ENCODE measurements at regions not wholly inside any gene's neighbourhood (a gene's known extent, or its start where the extent isn't known, plus 50 kb on each side); places are given as distances from the start of the nearest gene placed in this dataset.
A peak's percentile ranks its signal among the peaks of the same experiment; 100 is the strongest.
"Not testable (repeated sequence)": the region's sequence is repeated elsewhere in the genome, so short reads cannot be mapped to it uniquely, and the experiment has no call there.

- DNase-seq: no peak
Measured at GRCh38 chr1:60791226-60791625, 291.1 kb upstream of the NFIA start.

DNA sequence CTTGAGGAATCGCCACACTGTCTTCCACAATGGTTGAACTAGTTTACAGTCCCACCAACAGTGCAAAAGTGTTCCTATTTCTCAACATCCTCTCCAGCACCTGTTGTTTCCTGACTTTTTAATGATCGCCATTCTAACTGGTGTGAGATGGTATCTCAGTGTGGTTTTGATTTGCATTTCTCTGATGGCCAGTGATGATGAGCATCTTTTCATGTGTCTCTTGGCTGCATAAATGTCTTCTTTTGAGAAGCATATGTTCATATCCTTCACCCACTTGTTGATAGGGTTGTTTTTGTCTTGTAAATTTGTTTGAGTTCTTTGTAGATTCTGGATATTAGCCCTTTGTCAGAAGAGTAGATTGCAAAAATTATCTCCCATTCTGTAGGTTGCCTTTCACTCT lies 309.3 kb upstream of the NFIA start:
- DNase-seq: not testable (repeated sequence)

DNA sequence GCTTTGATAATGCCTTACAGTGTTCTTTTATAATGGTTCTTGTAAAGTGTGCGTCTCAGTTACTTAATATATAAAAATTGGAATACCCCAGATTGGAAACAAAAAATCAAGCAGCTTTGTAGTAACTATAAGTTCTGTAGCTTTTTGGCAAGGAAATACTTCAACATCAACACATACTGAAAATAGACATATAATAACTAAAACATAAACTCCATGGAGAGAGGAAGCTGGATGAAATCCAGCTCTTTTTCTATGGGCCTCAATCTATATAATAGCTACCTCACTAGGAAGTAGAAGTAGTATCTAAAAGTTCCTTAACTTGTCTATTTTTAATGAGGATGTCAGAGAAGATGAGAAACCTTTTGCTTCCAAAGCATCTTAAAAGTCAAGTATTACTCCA lies 313.3 kb upstream of the NFIA start:
- DNase-seq: no peak

GRCh38 chr1:60765204-60765603 lies 317.2 kb upstream of the NFIA start:
- no peak for DNase-seq

- DNase-seq: no peak
Measured at GRCh38 chr1:60764489-60764888, 317.9 kb upstream of the NFIA start.

DNA sequence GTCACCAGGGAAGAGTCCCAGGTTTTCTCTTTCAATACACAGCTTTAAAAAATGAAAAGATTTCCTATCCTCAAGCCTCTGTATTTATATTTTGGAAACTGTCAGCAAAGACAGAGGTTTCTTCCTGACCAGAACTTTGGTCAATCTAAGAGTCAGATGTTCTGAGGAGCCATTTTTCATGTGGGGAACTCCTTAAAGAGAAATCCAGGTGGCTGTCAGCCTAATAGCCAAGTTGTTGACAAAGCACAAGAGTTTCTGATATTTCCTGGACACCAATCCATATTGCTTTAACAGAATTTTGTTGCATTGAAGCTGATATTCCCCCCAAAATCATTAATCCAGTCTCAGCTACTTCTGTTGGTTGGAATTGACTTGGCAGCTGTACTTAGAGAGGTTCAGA lies 318.6 kb upstream of the NFIA start:
- DNase-seq: no peak

- DNase-seq: no peak
Measured at GRCh38 chr1:60762911-60763310, 319.4 kb upstream of the NFIA start.

DNA sequence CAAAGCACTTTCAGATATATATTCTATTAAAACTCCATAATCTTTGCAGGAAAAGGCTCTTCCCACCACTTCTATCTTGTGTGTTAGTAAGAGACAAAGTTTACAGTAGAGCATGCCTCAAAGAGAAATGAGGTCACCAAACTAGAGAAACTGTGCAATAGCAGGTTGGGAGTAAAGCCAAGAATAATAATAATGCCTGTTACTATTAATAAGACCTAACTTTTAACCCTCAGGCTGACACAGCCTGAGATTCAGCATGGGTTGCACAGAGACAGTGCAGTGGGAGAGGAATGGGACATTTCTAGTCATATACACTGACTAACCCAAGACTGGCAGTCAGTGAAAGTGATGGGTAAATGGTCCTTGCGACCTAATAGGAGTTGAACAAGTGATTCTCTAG lies 320.2 kb upstream of the NFIA start:
- no peak for DNase-seq

- DNase-seq: no peak
Measured at GRCh38 chr1:60759291-60759690, 323.1 kb upstream of the NFIA start.

- no peak for DNase-seq
Measured at GRCh38 chr1:60757485-60757884, 324.9 kb upstream of the NFIA start.

- peak; percentile 80 for DNase-seq
Measured at GRCh38 chr1:60753036-60753900, 329.1 kb upstream of the NFIA start.

DNA sequence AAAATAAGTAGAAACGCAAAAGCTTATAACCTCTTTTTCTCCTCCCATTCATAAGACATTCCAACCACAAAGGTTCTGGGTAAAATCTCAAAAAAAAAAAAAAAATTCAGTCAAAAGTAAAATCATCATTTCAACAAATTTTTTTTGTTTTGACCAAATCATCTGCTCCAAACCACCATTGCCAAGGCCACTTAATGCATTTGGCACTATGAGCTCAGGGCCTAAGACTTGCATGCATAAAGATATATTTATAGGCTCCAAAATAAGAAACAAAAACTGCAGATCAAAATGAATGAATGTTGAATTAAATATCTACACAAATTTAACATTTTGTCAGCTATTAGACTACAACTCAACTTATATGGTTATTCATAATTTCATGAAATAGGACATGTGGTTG lies 331.1 kb upstream of the NFIA start:
- DNase-seq: no peak

- no peak for DNase-seq
Measured at GRCh38 chr1:60747353-60747752, 335.0 kb upstream of the NFIA start.

GRCh38 chr1:60746278-60746791 lies 336.0 kb upstream of the NFIA start:
- no peak for DNase-seq

DNA sequence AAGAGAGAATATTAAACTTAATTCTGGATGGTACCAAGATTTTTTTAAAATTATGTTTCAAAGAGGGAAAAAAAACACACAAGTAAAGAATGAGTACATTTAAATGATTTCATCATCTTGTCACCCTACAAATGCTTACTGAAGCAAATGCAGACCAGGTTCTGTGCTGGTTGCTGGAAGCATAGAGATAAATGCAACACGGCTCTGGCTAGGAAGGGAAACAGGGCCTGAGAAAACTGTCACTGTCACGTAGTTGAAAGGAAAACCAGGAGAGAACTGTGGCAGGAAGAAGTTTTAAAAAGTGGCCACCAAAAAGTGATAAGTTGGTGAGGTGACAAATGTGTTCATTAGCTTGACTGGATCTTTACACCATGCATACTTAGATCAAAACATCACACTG lies 336.9 kb upstream of the NFIA start:
- DNase-seq: no peak

- no peak for DNase-seq
Measured at GRCh38 chr1:60742339-60742738, 340.0 kb upstream of the NFIA start.

DNA sequence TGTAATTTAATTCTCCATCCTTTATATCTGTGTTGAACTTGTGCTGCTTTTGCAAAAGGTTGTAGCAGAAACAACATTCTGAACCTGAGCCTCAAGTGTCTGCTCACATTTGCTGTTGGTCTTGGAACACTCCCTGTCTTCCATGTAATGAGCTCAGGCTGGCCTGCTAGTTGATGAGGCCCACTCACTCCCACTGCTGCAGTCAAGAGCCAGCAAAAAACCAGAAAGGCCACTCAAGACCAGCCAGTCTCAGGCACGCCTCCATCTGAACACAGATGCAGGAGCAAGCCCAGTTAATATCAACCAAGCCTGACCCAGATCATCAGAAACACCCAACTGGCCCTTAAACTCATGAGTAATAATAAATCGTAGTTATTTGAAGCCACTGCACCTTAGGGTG lies 342.2 kb upstream of the NFIA start:
- DNase-seq: no peak

DNA sequence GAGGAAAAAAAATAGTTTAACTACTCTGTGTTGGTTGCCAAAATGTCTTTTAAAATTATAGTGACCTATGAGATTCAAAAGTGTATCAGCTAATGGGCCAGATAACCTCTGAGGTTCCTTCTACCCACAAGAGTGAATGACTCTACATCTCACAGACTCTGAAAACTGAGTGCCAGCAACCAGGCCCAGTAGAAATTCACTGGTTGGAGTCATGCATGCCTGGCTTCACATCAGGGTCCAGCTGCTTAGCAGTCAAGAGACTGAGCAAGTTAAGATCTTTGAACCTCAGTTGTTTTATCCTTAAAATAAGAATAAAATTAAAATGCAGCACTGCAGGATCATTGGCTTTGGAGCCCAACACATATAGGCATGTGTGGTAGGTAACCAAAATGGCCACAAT lies 342.6 kb upstream of the NFIA start:
- no peak for DNase-seq

GRCh38 chr1:60732977-60733401 lies 349.4 kb upstream of the NFIA start:
- no peak for DNase-seq

- no peak for DNase-seq
Measured at GRCh38 chr1:60731321-60731720, 351.0 kb upstream of the NFIA start.

DNA sequence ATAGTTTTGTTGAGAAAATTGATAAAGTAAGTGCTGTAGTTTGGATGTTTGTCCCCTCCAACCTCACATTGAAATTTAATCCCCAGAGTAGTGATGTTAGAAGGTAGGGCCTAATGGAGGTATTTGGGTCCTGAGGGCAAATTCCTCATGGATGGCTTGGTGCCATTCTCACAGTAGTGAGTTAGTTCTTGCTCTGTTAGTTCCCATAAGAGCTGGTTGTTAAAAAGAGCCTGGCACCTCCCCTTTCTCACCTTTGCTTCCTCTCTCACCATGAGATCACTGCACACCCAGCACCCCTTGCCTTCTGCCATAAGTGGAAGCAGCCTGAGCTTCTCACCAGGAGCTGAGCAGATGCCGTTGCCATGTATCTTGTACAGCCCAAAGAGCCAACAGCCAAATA lies 354.8 kb upstream of the NFIA start:
- no peak for DNase-seq

DNA sequence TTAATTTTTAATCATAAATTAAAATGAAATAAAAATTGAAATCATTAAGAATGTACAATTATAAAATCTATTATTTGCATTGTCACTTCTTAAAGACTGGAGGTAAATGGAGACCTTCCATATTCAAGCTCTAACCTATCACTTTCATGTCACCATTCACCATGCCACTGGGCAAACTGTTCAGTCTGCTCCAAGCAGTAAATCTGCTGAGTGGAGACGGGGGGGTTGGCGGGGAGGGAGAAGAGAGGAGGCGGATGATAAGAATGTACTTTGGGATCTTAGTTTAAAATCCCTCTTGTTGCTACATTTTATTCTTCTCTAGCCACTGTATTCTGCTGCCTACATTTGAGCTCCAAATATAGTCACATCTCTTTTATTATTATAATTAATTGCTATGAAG lies 365.9 kb upstream of the NFIA start:
- no peak for DNase-seq

DNA sequence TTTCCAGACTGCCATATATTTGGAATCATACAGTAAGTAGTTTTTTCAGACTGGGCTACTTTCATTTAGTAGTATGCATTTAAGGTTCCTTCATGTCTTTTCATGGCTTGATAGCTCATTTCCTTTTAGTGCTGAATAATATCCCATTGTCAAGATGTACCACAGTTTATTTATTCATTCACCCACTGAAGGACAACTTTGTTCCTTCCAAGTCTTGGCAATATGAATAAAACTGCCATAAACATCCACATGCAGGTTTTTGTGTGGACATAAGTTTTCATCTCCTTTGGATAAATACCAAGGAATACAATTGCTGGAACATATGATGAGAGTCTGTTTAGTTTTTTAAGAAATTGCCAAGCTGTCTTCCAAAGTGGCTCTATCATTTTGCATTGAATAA lies 366.4 kb upstream of the NFIA start:
- DNase-seq: no peak

GRCh38 chr1:60709426-60709825 lies 372.9 kb upstream of the NFIA start:
- DNase-seq: no peak

GRCh38 chr1:60705026-60705425 lies 377.3 kb upstream of the NFIA start:
- DNase-seq: no peak

Measured in NCI-H1436 (cell line).